Astrocyte (in vitro differentiated cells and primary cell): ENCODE measurements at regions not wholly inside any gene's neighbourhood (a gene's known extent, or its start where the extent isn't known, plus 50 kb on each side); places are given as distances from the start of the nearest gene placed in this dataset.

Source experiments
- DNase-seq: peaks from one replicate; pipeline ENCODE4 v3.0.0-alpha.2; 2010; ENCODE audit warnings: low read depth
- FAIRE-seq: peaks from 2 replicates; lab custom pipeline; 2011; peaks lifted over from hg19 to GRCh38; lab: Jason Lieb, UNC
- H2AFZ ChIP-seq: 2 replicates; pipeline ENCODE4 v1.6.0; 2012; ENCODE audit warnings: low read depth, low read length, inconsistent platforms
- H3K27ac ChIP-seq: 2 replicates; pipeline ENCODE4 v1.5.1; 2011; ENCODE audit warnings: low read depth, low read length, inconsistent platforms
- H3K27me3 ChIP-seq: 2 replicates; pipeline ENCODE4 v1.6.0; 2011; ENCODE audit warnings: low read length, inconsistent platforms; ENCODE audit not compliant: insufficient read depth
- H3K36me3 ChIP-seq: 2 replicates; pipeline ENCODE4 v1.5.1; 2011; ENCODE audit warnings: low read length, inconsistent platforms; ENCODE audit not compliant: insufficient read depth
- H3K4me1 ChIP-seq: 2 replicates; pipeline ENCODE4 v1.5.1; 2011; ENCODE audit warnings: low read length, inconsistent platforms; ENCODE audit not compliant: insufficient read depth
- H3K4me2 ChIP-seq: 2 replicates; pipeline ENCODE4 v1.6.0; 2012; ENCODE audit warnings: low read length, inconsistent platforms
- H3K4me3 ChIP-seq: 2 replicates; pipeline ENCODE4 v1.5.1; 2011; ENCODE audit warnings: low read depth, mild to moderate bottlenecking, low read length, inconsistent platforms; ENCODE audit not compliant: insufficient read depth
- H3K79me2 ChIP-seq: 2 replicates; pipeline ENCODE4 v1.6.0; 2012; ENCODE audit warnings: mild to moderate bottlenecking, low read length, inconsistent platforms; ENCODE audit not compliant: insufficient read depth
- H3K9ac ChIP-seq: 2 replicates; pipeline ENCODE4 v1.6.0; 2012; ENCODE audit warnings: mild to moderate bottlenecking, low read length, inconsistent platforms
- H3K9me3 ChIP-seq: 2 replicates; pipeline ENCODE4 v1.5.1; 2012; ENCODE audit warnings: low read depth, mild to moderate bottlenecking, low read length, inconsistent platforms; ENCODE audit not compliant: insufficient read depth
- H4K20me1 ChIP-seq: 2 replicates; pipeline ENCODE4 v1.6.0; 2012; ENCODE audit warnings: low read length, inconsistent platforms; ENCODE audit not compliant: insufficient read depth
- H3K27ac Mint-ChIP-seq: one replicate; pipeline ENCODE4 v1.8.0; 2021; ENCODE audit warnings: mild to moderate bottlenecking, mixed read lengths; ENCODE audit not compliant: unreplicated experiment
- H3K27me3 Mint-ChIP-seq: one replicate; pipeline ENCODE4 v1.8.0; 2021; ENCODE audit warnings: low read depth, mixed read lengths; ENCODE audit not compliant: unreplicated experiment
- H3K36me3 Mint-ChIP-seq: one replicate; pipeline ENCODE4 v1.8.0; 2021; ENCODE audit warnings: low read depth, mixed read lengths; ENCODE audit not compliant: unreplicated experiment
- H3K4me1 Mint-ChIP-seq: one replicate; pipeline ENCODE4 v1.8.0; 2021; ENCODE audit warnings: low read depth, mixed read lengths; ENCODE audit not compliant: unreplicated experiment
- H3K4me3 Mint-ChIP-seq: one replicate; pipeline ENCODE4 v1.8.0; 2021; ENCODE audit warnings: mild to moderate bottlenecking, moderate library complexity, mixed read lengths; ENCODE audit not compliant: unreplicated experiment
- H3K9me3 Mint-ChIP-seq: one replicate; pipeline ENCODE4 v1.8.0; 2021; ENCODE audit warnings: mild to moderate bottlenecking, mixed read lengths; ENCODE audit not compliant: unreplicated experiment
- CTCF ChIP-seq: IDR thresholded peaks from 2 replicates; pipeline ENCODE4 v1.5.1; 2011; ENCODE audit warnings: low read depth, mild to moderate bottlenecking, inconsistent platforms, low read length, moderate library complexity; ENCODE audit not compliant: insufficient read depth
- EZH2 ChIP-seq: IDR thresholded peaks from 2 replicates; pipeline ENCODE4 v1.6.1; 2012; ENCODE audit warnings: mild to moderate bottlenecking, low read length, inconsistent platforms; ENCODE audit not compliant: insufficient read depth

- TF ChIP-seq EZH2: no peak
- no peak for TF ChIP-seq CTCF
- Histone ChIP-seq H4K20me1 (no peaks in the 10 kb centered on the region), H3K36me3 (no peaks in the 10 kb centered on the region), H2AFZ (no peak overlapping the region), H3K9ac (no peak overlapping the region), H3K4me2 (no peak overlapping the region), H3K9me3 (no peaks in the 10 kb centered on the region), H3K4me1 (no peaks in the 10 kb centered on the region), H3K4me3 (no peak overlapping the region), H3K27me3 (no peaks in the 10 kb centered on the region), H3K79me2 (no peaks in the 10 kb centered on the region), H3K27ac (no peak overlapping the region)
- no peak for DNase-seq
- H3K27me3 Mint-ChIP-seq: peaks cover 70% of the 10 kb centered on the region
- H3K4me1 Mint-ChIP-seq: peaks cover 4% of the 10 kb centered on the region
- peaks cover 4% of the 10 kb centered on the region for H3K9me3 Mint-ChIP-seq
- H3K36me3 Mint-ChIP-seq: no peaks in the 10 kb centered on the region
- no peak overlapping the region for H3K27ac Mint-ChIP-seq
- H3K4me3 Mint-ChIP-seq: no peak overlapping the region
- FAIRE-seq: no peak
Observed at GRCh38 chr10:78850644-78851435, 217.9 kb upstream of the ZMIZ1 start.

GRCh38 chr10:78851647-78852046, 217.1 kb upstream of the ZMIZ1 start:
- Histone ChIP-seq H2AFZ (no peak overlapping the region), H3K36me3 (no peaks in the 10 kb centered on the region), H3K27me3 (no peaks in the 10 kb centered on the region), H3K9ac (no peak overlapping the region), H3K4me1 (no peaks in the 10 kb centered on the region), H3K4me3 (no peak overlapping the region), H3K9me3 (no peaks in the 10 kb centered on the region), H4K20me1 (no peaks in the 10 kb centered on the region), H3K27ac (no peak overlapping the region), H3K4me2 (no peak overlapping the region), H3K79me2 (no peaks in the 10 kb centered on the region)
- TF ChIP-seq CTCF (no peak), EZH2 (no peak)
- no peak overlapping the region for H3K4me3 Mint-ChIP-seq
- DNase-seq (no peak), FAIRE-seq (no peak)
- no peaks in the 10 kb centered on the region for H3K36me3 Mint-ChIP-seq
- peaks cover 4% of the 10 kb centered on the region for H3K4me1 Mint-ChIP-seq
- H3K9me3 Mint-ChIP-seq: peaks cover 4% of the 10 kb centered on the region
- no peak overlapping the region for H3K27ac Mint-ChIP-seq
- H3K27me3 Mint-ChIP-seq: peaks cover 67% of the 10 kb centered on the region
